ENCODE measurements at regions not wholly inside any gene's neighbourhood (a gene's known extent, or its start where the extent isn't known, plus 50 kb on each side); places are given as distances from the start of the nearest gene placed in this dataset.

DNA sequence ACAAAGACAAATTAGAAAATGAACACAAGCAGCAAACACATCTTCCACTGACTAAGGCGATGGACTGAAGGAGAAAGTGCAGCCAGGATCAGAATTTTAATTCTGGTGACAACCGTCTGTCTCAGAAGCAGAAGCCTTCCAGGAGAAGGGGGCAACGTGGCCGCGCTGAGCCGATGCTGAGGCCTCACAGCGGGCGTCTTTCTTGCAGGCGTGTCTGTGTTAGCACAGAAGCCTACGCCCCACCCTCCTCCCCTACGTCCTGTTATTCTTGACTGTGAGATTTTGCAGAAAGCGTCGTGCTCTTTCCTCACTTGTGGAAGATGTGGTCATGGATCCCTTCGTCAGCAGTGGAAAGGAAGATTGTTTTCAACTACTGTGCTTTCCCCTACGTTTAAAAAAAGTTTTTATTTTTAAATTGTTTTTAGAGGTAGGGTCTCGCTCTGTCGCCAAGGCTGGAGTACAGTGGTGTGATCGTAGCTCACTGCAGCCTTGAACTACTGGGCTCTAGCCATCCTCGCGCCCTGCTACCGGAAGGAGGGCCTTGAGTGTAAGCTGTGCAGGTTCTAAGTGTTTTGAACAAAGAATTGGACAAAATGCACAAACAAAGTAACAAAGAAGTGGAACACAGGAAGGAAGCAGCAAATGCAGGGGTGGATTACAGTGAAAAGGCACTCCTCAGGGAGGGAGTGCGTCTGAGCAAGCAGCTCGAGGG is 422.0 kb downstream of the GALR1 start:
- no peak for TF ChIP-seq SUZ12 (IDR thresholded peaks at IDR 0.05; ENCODE audit: extremely low read depth, insufficient read depth, insufficient read length)
- no peak for TF ChIP-seq YY1 (IDR thresholded peaks at IDR 0.05; ENCODE audit: insufficient read depth, insufficient read length)
